GM23338 (cell line): ENCODE measurements at regions not wholly inside any gene's neighbourhood (a gene's known extent, or its start where the extent isn't known, plus 50 kb on each side); places are given as distances from the start of the nearest gene placed in this dataset.

Experiments
- ATAC-seq: fragments of 200-7000 bp; cut with Tn5 transposase; 3 replicates; pipeline ENCODE4 v1.9.1; 2020
- DNase-seq: peaks from one replicate; pipeline ENCODE4 v3.0.0-alpha.2; 2015; ENCODE audit warnings: low spot score
- H2AFZ ChIP-seq: fragments of 200-600 bp; sonication (generic); 2 replicates; pipeline ENCODE4 v1.8.0; 2016; ENCODE audit warnings: antibody characterized with exemption, mild to moderate bottlenecking, moderate library complexity
- H3F3A ChIP-seq: fragments of 200-600 bp; sonication (generic); replicated peaks from 2 replicates; pipeline ENCODE4 v1.8.0; 2017; ENCODE audit warnings: antibody characterized with exemption, mixed run types, low read depth
- H3K27ac ChIP-seq: fragments of 200-600 bp; sonication (generic); 2 replicates; pipeline ENCODE4 v1.6.1; 2016; ENCODE audit warnings: low read depth
- H3K27me3 ChIP-seq: fragments of 200-600 bp; sonication (generic); 2 replicates; pipeline ENCODE4 v1.8.0; 2016; ENCODE audit warnings: mild to moderate bottlenecking, mixed run types, moderate library complexity; ENCODE audit not compliant: insufficient read depth
- H3K36me3 ChIP-seq: fragments of 200-600 bp; sonication (generic); 2 replicates; pipeline ENCODE4 v1.8.0; 2016; ENCODE audit warnings: mild to moderate bottlenecking; ENCODE audit not compliant: insufficient read depth
- H3K4me1 ChIP-seq: fragments of 200-600 bp; sonication (generic); 2 replicates; pipeline ENCODE4 v1.8.0; 2016; ENCODE audit warnings: mild to moderate bottlenecking, moderate library complexity; ENCODE audit not compliant: insufficient read depth
- H3K4me2 ChIP-seq: fragments of 200-600 bp; sonication (generic); 2 replicates; pipeline ENCODE4 v1.7.1; 2017; ENCODE audit warnings: mixed run types
- H3K4me3 ChIP-seq: fragments of 200-600 bp; sonication (generic); 2 replicates; pipeline ENCODE4 v1.6.1; 2016; ENCODE audit warnings: mixed run types
- H3K79me2 ChIP-seq: fragments of 200-600 bp; sonication (generic); replicated peaks from 2 replicates; pipeline ENCODE4 v1.8.0; 2017; ENCODE audit warnings: mild to moderate bottlenecking; ENCODE audit not compliant: insufficient read depth
- H3K9me2 ChIP-seq: fragments of 200-600 bp; sonication (generic); 2 replicates; pipeline ENCODE4 v1.8.0; 2017; ENCODE audit not compliant: insufficient read depth
- H4K20me1 ChIP-seq: fragments of 200-600 bp; sonication (generic); replicated peaks from 2 replicates; pipeline ENCODE4 v1.8.0; 2017; ENCODE audit warnings: mild to moderate bottlenecking; ENCODE audit not compliant: insufficient read depth
- H3K27ac Mint-ChIP-seq: 2 replicates; pipeline ENCODE4 v1.8.0; 2020; ENCODE audit warnings: inconsistent platforms, mild to moderate bottlenecking, moderate library complexity, mixed read lengths
- H3K27me3 Mint-ChIP-seq: 3 replicates; pipeline ENCODE4 v1.8.0; 2022; ENCODE audit warnings: low read depth, mild to moderate bottlenecking, moderate library complexity, mixed read lengths, inconsistent platforms; ENCODE audit not compliant: insufficient read depth, poor library complexity
- H3K36me3 Mint-ChIP-seq: 3 replicates; pipeline ENCODE4 v1.8.0; 2021; ENCODE audit warnings: low read depth, mild to moderate bottlenecking, inconsistent platforms, moderate library complexity, mixed read lengths
- H3K4me1 Mint-ChIP-seq: 3 replicates; pipeline ENCODE4 v1.8.0; 2020; ENCODE audit warnings: mild to moderate bottlenecking, inconsistent platforms, mixed read lengths
- H3K4me3 Mint-ChIP-seq: 3 replicates; pipeline ENCODE4 v1.8.0; 2021; ENCODE audit warnings: moderate library complexity, mild to moderate bottlenecking, inconsistent platforms, mixed read lengths
- H3K9me3 Mint-ChIP-seq: 3 replicates; pipeline ENCODE4 v1.8.0; 2020; ENCODE audit warnings: moderate library complexity, mild to moderate bottlenecking, inconsistent platforms, mixed read lengths
- CREB1 ChIP-seq: fragments of 250-450 bp; sonication (Bioruptor Pico); IDR thresholded peaks from 2 replicates; pipeline ENCODE4 v1.5.0; 2020; ENCODE audit warnings: low read depth, mild to moderate bottlenecking, moderate library complexity
- ETS1 ChIP-seq: IDR thresholded peaks from 2 replicates; pipeline ENCODE4 v1.6.1; 2016; ENCODE audit warnings: antibody characterized with exemption
- EZH2 ChIP-seq: fragments of 200-600 bp; sonication (generic); IDR thresholded peaks from one replicate; pipeline ENCODE4 v1.8.0; 2017; ENCODE audit warnings: antibody characterized with exemption, mild to moderate bottlenecking, low read depth; ENCODE audit not compliant: unreplicated experiment
- NANOG ChIP-seq: IDR thresholded peaks from 2 replicates; pipeline ENCODE4 v1.6.1; 2016; ENCODE audit warnings: antibody characterized with exemption, borderline replicate concordance
- POLR2AphosphoS5 ChIP-seq: IDR thresholded peaks from 2 replicates; pipeline ENCODE4 v1.6.1; 2016; ENCODE audit warnings: antibody characterized with exemption, low read depth
- REST ChIP-seq: IDR thresholded peaks from one replicate; pipeline ENCODE4 v1.6.1; 2018; ENCODE audit warnings: antibody characterized with exemption; ENCODE audit not compliant: unreplicated experiment
- ZNF331 ChIP-seq: fragments of 250-450 bp; sonication (Bioruptor Pico); IDR thresholded peaks from 2 replicates; pipeline ENCODE4 v1.5.0; 2020; ENCODE audit warnings: low read depth, mild to moderate bottlenecking, moderate library complexity
- ZNF462 ChIP-seq: fragments of 250-450 bp; sonication (Bioruptor Pico); IDR thresholded peaks from 2 replicates; pipeline ENCODE4 v1.5.0; 2020; ENCODE audit warnings: mild to moderate bottlenecking, moderate library complexity

- no peak overlapping the region for H3K4me3 ChIP-seq
- H3F3A ChIP-seq, result no peaks in the 10 kb centered on the region
- Mint-ChIP-seq H3K9me3 (no peaks in the 10 kb centered on the region), H3K4me3 (no peak overlapping the region), H3K27me3 (no peaks in the 10 kb centered on the region), H3K36me3 (no peaks in the 10 kb centered on the region), H3K27ac (no peak overlapping the region), H3K4me1 (peaks cover 2% of the 10 kb centered on the region; the same call in 1 of the 3 replicates)
- H2AFZ ChIP-seq, result no peak overlapping the region
- H4K20me1 ChIP-seq, result no peaks in the 10 kb centered on the region
- H3K9me2 ChIP-seq, result 0 out of 2 replicates have a peak, but pooled peaks cover 11% of the 10 kb centered on the region
- H3K79me2 ChIP-seq, result no peaks in the 10 kb centered on the region
- no peaks in the 10 kb centered on the region for H3K27me3 ChIP-seq
- H3K4me2 ChIP-seq, result no peak overlapping the region
- ATAC-seq, result no peak
- H3K4me1 ChIP-seq, result no peaks in the 10 kb centered on the region; the same call in 1 of the 2 replicates
- no peak overlapping the region for H3K27ac ChIP-seq
- no peak for TF ChIP-seq ZNF331 (CRISPR knock-in tag)
- no peaks in the 10 kb centered on the region for H3K36me3 ChIP-seq
- no peak for DNase-seq
These were observed 155.7 kb upstream of the ETAA1 start for GRCh38 chr2:67241453-67241852.

GRCh38 chr2:67242456-67242855 lies 154.7 kb upstream of the ETAA1 start:
- no peaks in the 10 kb centered on the region for H3F3A ChIP-seq
- no peak overlapping the region for H3K4me3 ChIP-seq
- no peaks in the 10 kb centered on the region for H3K27me3 ChIP-seq
- no peaks in the 10 kb centered on the region for H4K20me1 ChIP-seq
- no peaks in the 10 kb centered on the region for H3K36me3 ChIP-seq
- no peak for TF ChIP-seq REST
- TF ChIP-seq POLR2AphosphoS5, result no peak
- TF ChIP-seq CREB1, result no peak
- no peak for TF ChIP-seq ZNF462 (CRISPR knock-in tag)
- TF ChIP-seq EZH2, result no peak
- TF ChIP-seq NANOG, result no peak
- no peak for TF ChIP-seq ETS1
- TF ChIP-seq ZNF331 (CRISPR knock-in tag), result no peak
- H3K79me2 ChIP-seq, result no peaks in the 10 kb centered on the region
- no peak overlapping the region for H3K27ac Mint-ChIP-seq
- H3K4me2 ChIP-seq, result no peak overlapping the region
- 0 out of 2 replicates have a peak, but pooled peaks cover 11% of the 10 kb centered on the region for H3K9me2 ChIP-seq
- no peak overlapping the region for H2AFZ ChIP-seq
- no peaks in the 10 kb centered on the region for H3K27me3 Mint-ChIP-seq
- no peak for ATAC-seq
- no peaks in the 10 kb centered on the region for H3K9me3 Mint-ChIP-seq
- no peaks in the 10 kb centered on the region; the same call in 1 of the 2 replicates for H3K4me1 ChIP-seq
- DNase-seq, result no peak
- no peak overlapping the region for H3K4me3 Mint-ChIP-seq
- peaks cover 2% of the 10 kb centered on the region; the same call in 1 of the 3 replicates for H3K4me1 Mint-ChIP-seq
- no peak overlapping the region for H3K27ac ChIP-seq
- H3K36me3 Mint-ChIP-seq, result no peaks in the 10 kb centered on the region
